Stimulated activated naive CD8-positive, alpha-beta T cell treated with anti-CD3 and anti-CD28 coated beads, Interleukin-15, Interleukin-2, amounts not matched to agents 100 U/mL and 50 U/mL, for 24 hours (primary cell): ENCODE measurements at regions not wholly inside any gene's neighbourhood (a gene's known extent, or its start where the extent isn't known, plus 50 kb on each side); places are given as distances from the start of the nearest gene placed in this dataset.

Source experiments
- ATAC-seq: fragments of 150-1000 bp; cut with Tn5 transposase; one replicate; pipeline ENCODE4 v1.10.0; 2021
- DNase-seq: peaks from one replicate; pipeline ENCODE4 v3.0.0; 2021

- ATAC-seq (no peak), DNase-seq (no peak)
Measured at GRCh38 chr19:28883241-28883693, 329.7 kb downstream of the UQCRFS1 start.

DNA sequence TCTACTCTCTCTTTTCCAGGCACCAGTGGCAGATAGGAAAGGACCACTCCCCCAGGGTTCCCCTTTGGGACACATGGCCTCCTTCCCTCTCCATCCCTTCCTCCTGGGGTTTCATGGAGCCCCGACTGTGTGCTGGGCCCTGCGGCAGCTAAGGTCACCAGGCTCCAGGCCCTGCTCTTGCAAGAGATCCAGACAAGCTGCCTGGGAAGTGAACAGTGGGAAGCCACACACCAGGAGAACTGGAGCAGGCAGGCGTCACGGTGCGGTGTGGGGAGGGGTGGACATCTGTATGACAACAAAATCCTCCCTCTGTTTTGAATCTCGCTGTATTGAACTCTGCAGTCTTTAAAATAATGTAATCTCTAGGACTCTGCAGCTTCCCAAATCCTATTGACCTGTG is 330.1 kb downstream of the UQCRFS1 start:
- DNase-seq (no peak), ATAC-seq (no peak)

- DNase-seq (no peak), ATAC-seq (no peak)
Measured at GRCh38 chr19:28881616-28882015, 331.3 kb downstream of the UQCRFS1 start.

DNA sequence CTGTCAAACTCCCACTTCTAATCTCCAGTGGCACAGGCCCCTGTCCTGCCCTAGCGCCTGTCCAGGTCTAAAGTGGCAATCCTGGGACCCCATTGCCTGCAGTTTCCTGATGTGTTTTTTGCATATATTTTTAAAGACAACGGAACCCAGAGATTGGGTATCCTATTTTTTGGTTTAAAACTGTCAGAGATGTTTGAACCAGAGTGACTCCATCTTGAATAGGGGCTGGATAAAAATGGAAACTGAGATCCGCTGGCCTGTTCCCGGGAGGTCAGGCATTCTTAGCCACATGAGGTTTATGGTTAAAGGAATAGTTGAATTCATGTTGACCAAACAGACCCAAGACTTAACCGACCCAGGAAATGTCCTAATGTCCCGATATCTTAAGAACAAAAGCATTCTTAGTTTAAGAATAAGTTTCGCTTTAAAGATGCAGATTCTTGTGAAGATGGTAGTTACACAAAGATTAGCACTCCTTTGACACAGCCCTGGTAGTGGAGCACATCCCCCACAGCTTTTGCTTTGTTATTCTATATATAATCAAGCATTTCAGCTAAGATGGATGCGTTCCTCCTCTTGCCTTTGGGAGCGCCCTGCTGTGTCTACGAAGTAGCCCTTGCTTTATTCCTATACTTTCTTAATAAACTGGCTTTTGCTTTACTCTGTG is 332.1 kb downstream of the UQCRFS1 start:
- ATAC-seq: no peak
- DNase-seq: no peak

GRCh38 chr19:28878862-28879566 is 333.9 kb downstream of the UQCRFS1 start:
- ATAC-seq: no peak

GRCh38 chr19:28876609-28877123 is 336.3 kb downstream of the UQCRFS1 start:
- DNase-seq (no peak), ATAC-seq (no peak)

More at GRCh38 chr19:28878862-28879566, 333.9 kb downstream of the UQCRFS1 start:
- peak; percentile 68 for DNase-seq

DNA sequence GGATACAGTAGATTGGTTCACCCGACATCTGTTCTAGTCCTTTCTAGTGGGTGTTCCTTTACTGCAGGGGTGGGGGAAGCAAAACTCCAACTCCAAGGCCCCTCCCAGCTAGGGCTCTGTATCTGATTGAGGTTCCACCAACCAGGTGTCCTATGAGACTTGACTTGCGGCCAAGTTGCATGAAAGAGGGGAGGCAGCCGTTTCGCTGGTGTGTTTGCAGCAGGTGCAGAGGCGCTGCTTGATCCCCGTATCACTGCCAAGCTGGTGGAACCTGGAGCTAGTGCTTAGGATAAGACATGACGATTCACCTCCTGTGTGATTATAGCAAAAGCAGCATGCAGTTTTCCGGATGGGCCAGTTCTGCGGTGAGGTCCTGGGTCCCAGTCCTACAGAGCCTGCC is 338.2 kb downstream of the UQCRFS1 start:
- ATAC-seq: no peak

DNA sequence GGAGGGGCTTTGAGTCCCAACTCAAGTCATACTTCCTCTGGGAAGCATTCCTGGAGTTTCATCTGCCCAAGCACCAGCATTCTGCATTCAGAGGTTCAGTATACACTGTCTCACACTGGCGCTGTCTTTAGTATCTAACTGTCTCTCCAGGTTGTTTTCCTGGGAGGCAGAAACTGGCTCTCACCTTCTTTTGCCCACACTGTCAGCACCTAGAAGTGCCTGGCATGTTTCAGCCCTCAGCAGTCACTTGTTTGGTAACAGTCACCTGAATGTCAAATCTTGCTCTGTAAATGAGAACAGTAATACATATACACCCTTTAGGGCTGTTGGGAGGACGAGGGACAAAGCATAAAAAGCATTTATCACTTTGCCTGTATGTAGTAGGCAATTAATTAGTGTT is 339.6 kb downstream of the UQCRFS1 start:
- ATAC-seq: no peak

More for the DNA sequence above, 338.2 kb downstream of the UQCRFS1 start:
- no peak for DNase-seq

GRCh38 chr19:28871099-28871725 is 341.7 kb downstream of the UQCRFS1 start:
- no peak for DNase-seq
- no peak for ATAC-seq

More for the DNA sequence above, 339.6 kb downstream of the UQCRFS1 start:
- DNase-seq: no peak

GRCh38 chr19:28869459-28869858 is 343.5 kb downstream of the UQCRFS1 start:
- no peak for DNase-seq
- peak; percentile 29 for ATAC-seq

DNA sequence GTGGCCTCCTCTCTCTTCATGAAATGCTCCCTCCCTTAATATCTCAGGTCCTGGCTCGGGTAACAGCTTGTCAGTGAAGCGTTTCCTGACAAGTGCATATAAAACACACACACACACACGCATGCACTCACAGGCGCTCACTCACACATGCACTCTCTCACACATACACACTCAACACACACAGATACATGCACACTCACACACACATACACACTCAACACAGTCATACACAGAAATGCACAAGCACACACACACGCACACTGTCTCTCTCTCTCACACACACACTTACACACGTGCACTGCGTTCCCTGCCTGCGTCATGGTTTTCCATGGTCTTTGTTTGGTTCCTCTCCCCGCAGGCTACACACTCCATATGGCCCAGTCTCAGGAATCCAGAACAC is 344.1 kb downstream of the UQCRFS1 start:
- no peak for ATAC-seq

GRCh38 chr19:28867978-28868377 is 345.0 kb downstream of the UQCRFS1 start:
- no peak for ATAC-seq
- no peak for DNase-seq

More for the DNA sequence above, 344.1 kb downstream of the UQCRFS1 start:
- no peak for DNase-seq

DNA sequence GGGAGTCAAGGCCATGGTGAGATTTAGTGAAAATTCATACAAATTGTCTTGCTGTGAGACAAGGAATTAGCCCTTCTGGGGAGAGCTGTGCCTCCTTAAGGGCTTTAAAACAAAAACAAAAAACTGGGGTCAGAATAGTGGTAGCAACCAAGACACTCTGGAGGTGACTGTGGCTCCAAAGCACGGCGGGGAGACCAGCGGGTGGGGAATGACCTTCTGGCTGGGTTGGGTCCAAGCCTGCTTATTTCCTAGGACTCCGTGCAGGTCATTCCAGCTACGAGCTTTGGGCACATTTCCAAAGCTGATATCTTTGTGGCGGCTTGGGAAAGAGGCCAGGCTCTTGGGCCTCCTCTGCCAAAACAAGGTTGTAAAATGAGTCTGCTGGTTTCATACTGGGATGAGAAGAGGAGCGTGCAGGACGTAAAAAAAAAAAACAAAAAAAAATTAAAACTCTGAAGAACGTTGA is 348.3 kb downstream of the UQCRFS1 start:
- ATAC-seq (no peak), DNase-seq (no peak)

- DNase-seq: no peak
- ATAC-seq: no peak
Measured at GRCh38 chr19:28864024-28864503, 348.9 kb downstream of the UQCRFS1 start.

DNA sequence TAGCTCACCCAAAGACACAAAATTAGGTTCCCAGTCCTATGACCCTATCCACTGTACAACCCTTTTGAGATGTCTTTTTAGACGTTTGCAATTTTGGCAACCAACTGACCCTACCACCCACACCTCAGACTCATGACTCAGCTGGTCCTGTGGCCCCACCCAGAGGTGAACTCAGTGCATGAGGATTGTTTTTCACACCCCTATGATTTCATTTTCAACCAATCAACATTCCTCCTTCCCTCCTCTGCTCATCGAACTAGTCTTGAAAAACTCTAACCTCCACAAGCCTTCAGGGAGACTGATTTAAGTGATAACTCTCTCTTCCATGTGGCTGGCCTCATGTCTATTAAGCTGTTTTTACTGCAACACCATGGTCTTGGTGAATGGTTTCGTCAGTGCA is 350.7 kb downstream of the UQCRFS1 start:
- no peak for DNase-seq
- ATAC-seq: no peak

DNA sequence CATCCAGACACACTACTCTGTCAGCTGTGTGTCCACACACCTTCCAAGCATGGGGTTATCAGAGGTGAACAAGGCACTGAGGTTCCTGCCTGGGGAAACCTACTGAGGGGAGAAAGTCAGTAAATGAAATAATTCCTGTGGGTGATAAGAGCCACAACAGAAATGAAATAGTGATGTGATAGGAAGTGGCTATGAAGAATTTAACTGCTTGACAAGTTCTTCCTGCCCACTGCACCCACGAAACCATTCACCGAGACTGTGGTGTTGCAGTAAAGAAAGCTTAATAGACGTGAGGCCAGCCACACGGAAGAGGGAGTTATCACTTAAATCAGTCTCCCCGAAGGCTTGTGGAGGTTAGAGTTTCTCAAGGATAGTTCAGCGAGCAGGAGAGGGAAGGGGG is 353.1 kb downstream of the UQCRFS1 start:
- no peak for ATAC-seq
- DNase-seq: no peak

- ATAC-seq (no peak), DNase-seq (no peak)
Measured at GRCh38 chr19:28858933-28859332, 354.0 kb downstream of the UQCRFS1 start.

DNA sequence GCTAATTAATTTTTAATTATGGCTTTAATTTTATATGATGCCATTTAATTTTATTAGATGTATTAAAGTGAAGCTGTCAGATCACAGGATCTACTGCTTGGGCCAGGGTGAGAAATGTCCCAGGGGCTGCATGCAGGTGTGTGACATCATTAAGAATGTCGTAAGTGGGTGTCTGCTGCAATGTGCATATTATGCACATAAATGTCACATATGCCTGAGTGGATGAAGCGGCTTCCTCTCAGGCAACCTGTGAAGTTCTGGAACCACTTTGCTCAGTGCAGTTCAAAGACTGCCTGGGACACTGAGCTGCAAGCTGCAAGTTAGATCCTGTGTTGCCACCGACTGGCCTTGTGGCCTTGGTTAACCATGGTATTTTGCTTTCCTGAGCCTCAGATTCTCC is 355.0 kb downstream of the UQCRFS1 start:
- ATAC-seq (no peak), DNase-seq (no peak)

DNA sequence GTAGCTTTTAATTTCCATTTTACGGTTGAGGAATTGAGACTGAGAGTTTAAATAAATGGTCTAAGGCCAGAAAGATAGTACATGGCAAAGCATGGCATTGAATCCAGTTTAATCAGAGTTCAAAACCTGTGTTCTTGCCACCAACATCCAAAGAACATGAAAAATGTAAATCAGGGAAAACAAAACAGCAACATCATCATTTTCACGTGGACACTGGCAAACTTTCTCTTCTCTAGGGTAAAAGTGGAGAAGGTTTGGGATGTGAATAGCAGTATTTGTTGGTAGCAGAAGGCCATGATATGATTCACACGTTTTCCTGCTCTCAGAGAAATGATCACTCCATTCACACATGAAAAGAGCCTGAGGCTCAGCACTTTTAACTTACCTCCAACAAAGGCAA is 357.7 kb downstream of the UQCRFS1 start:
- DNase-seq: no peak
- ATAC-seq: no peak

DNA sequence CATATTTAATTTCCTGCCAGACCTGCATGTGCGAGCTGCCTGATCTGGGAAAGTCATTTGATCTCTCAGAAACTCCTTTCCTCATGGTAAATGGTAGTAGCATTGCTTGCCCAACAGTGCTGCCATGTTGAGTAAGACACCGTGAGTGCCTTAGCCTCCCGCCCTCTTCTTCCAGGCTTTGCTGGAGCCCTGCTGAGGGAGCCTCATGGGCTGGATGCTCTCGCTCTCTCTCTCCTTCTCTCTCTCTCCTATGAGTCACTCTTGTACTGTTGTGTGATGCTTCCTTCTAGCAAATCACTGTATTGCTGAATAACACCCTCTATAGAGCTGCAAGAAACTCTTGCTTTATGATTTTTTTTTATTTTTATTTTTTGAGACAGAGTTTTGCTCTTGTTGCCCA is 365.5 kb downstream of the UQCRFS1 start:
- no peak for DNase-seq

DNA sequence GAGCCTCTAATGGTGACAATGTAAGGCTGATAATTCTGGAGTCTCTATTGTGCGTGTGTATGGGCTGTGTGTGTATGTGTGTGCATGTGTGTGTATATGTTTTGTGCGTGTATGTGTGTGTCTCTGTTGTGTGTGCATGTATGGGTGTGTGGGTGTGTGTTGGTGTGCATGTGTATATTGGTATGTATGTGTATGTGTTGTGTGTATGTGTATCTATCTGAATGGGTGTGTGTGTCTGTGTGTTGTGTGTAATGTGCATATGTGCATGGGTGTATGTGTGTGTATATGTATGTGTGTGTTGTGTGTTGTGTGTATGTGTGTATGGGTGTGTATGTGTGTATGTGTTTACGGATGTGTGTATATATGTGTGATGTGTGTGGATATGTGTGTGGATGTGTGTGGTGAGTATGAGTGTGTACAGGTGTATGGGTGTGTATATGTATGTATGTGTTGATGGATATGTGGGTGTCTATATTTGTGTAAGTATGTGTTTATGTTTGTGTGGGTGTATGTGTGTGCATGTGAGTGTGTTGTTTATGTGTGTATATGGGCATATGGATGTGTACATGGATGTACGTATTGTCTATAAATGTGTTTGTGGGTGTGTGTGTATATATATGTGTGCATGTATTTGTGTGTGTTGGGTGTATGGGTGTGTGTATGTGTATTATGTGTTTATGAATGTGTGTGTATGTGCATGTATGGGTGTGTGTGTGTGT is 366.7 kb downstream of the UQCRFS1 start:
- ATAC-seq (no peak), DNase-seq (no peak)

More for the DNA sequence above, 365.5 kb downstream of the UQCRFS1 start:
- ATAC-seq: no peak
